ENCODE measurements at regions not wholly inside any gene's neighbourhood (a gene's known extent, or its start where the extent isn't known, plus 50 kb on each side); places are given as distances from the start of the nearest gene placed in this dataset.
"Not testable (repeated sequence)": the region's sequence is repeated elsewhere in the genome, so short reads cannot be mapped to it uniquely, and the experiment has no call there.

DNA sequence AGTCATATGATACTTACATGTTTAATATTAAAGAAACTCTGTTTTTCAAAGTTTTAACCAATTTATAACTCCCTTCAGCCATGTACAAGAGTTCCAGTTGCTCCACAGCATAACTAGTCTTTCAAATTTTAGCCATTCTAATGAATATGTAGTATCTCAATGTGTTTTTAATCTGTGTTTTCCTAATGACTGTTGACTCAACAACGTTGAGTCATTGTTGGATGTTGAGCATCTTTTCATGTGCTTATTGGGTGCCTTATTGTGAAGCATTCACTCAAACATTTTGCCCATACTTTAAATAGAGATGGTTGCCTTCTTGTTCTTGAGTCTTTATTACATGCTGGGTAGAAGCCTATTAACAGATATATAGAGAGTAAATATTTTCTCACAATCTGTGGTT lies 240.2 kb upstream of the LYPLAL1 start:
- H3K4me3 ChIP-seq: no peak overlapping the region
- H3K4me1 ChIP-seq: no peaks in the 10 kb centered on the region
- no peaks in the 10 kb centered on the region for H3K36me3 ChIP-seq
- no peaks in the 10 kb centered on the region for H3K27me3 ChIP-seq
- peaks cover 0 to 24% of the 10 kb centered on the region in 2 donors for H3K9me3 ChIP-seq
- no peak for DNase-seq (ENCODE audit: low spot score)
- no peak for TF ChIP-seq CTCF (IDR thresholded peaks at IDR 0.05)
- no peak overlapping the region for H3K27ac ChIP-seq

- not testable (repeated sequence) for H3K27ac ChIP-seq; DNase-seq (ENCODE audit: low spot score); H3K27me3 ChIP-seq; H3K36me3 ChIP-seq; H3K4me1 ChIP-seq; H3K4me3 ChIP-seq
- H3K9me3 ChIP-seq: peaks cover 0 to 24% of the 10 kb centered on the region in 2 donors
Observed at GRCh38 chr1:218935408-218935807, 238.3 kb upstream of the LYPLAL1 start.

DNA sequence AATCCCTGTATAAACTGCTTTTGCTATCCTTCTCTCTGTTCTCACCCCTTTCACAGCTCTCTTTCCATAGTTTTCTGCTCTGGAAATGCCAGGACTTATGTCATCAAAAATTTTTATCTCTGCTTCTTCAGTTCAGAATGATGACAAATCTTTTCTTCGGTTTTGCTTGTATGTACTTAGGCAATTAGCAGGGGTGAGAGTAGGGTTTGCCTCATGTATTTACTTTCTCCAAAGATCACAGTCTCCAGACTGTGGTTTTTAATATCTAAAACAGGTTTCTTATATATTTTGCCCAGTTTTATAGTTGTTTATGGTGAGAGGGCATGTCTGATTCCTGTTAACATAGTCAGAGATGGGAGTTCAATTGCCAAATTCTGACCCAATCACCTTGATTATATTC lies 235.4 kb upstream of the LYPLAL1 start:
- no peaks in the 10 kb centered on the region for H3K4me1 ChIP-seq
- H3K27ac ChIP-seq: no peak overlapping the region
- H3K36me3 ChIP-seq: no peaks in the 10 kb centered on the region
- H3K4me3 ChIP-seq: no peak overlapping the region
- peaks cover 0 to 24% of the 10 kb centered on the region in 2 donors for H3K9me3 ChIP-seq
- DNase-seq (ENCODE audit: low spot score): no peak
- no peaks in the 10 kb centered on the region for H3K27me3 ChIP-seq
- no peak for TF ChIP-seq CTCF (IDR thresholded peaks at IDR 0.05)

GRCh38 chr1:218939095-218939494 lies 234.6 kb upstream of the LYPLAL1 start:
- DNase-seq (ENCODE audit: low spot score): no peak
- no peaks in the 10 kb centered on the region for H3K27me3 ChIP-seq
- TF ChIP-seq CTCF (IDR thresholded peaks at IDR 0.05): no peak
- H3K4me3 ChIP-seq: no peak overlapping the region
- H3K9me3 ChIP-seq: peaks cover 0 to 24% of the 10 kb centered on the region in 2 donors
- H3K4me1 ChIP-seq: no peaks in the 10 kb centered on the region
- H3K27ac ChIP-seq: no peak overlapping the region
- no peaks in the 10 kb centered on the region for H3K36me3 ChIP-seq

DNA sequence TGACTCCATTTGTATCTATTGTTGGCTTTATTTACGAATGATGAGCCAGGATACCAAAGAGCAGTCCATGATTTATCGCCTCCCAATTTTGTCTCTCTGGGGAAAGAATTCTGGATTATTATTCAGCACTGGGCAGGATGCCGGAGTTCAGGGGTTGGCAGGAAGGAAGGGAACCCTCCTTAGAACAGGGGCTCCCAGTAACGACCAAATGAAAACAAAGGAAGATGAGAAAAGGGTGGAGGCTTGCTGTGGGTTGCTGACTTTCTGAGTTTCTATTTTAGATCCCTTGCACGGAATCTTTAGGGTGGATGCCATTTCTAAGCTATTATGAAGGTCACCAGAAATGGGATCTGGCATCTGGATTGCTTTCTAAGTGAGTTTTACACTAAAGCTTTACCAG lies 231.2 kb upstream of the LYPLAL1 start:
- DNase-seq (ENCODE audit: low spot score): no peak
- Histone ChIP-seq H3K9me3 (no peaks in the 10 kb centered on the region), H3K4me3 (no peak overlapping the region), H3K27me3 (no peaks in the 10 kb centered on the region), H3K27ac (no peak overlapping the region), H3K4me1 (no peaks in the 10 kb centered on the region), H3K36me3 (no peaks in the 10 kb centered on the region)
- TF ChIP-seq CTCF (IDR thresholded peaks at IDR 0.05): no peak

DNA sequence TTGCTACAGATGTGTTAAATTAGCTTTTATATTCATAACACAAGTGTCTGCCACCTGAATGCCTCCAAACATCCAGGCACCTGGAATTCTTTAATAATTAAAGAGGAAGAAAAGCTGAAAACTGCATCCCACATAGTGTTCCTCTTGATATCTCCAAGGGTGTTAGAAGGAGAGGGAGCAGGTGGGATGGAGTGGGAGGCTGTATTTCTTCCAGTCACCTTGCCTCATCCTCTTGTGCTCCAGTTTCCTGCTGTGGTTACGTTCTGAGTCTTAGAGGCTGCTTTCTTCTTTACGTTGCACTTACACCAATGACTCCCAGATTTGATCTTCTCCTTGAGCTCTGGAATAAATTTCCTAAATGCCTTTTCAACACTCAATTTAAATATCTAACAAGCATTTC lies 230.3 kb upstream of the LYPLAL1 start:
- Histone ChIP-seq H3K4me3 (no peak overlapping the region), H3K27ac (no peak overlapping the region), H3K9me3 (no peaks in the 10 kb centered on the region), H3K27me3 (no peaks in the 10 kb centered on the region), H3K4me1 (no peaks in the 10 kb centered on the region), H3K36me3 (no peaks in the 10 kb centered on the region)
- DNase-seq (ENCODE audit: low spot score): no peak
- TF ChIP-seq CTCF (IDR thresholded peaks at IDR 0.05): no peak
